Esophagus muscularis mucosa (tissue), 4 donors: ENCODE measurements at regions not wholly inside any gene's neighbourhood (a gene's known extent, or its start where the extent isn't known, plus 50 kb on each side); places are given as distances from the start of the nearest gene placed in this dataset.

Experiments used
- DNase-seq: peaks from one replicate; pipeline ENCODE4 v3.0.0-alpha.2; 2017; ENCODE audit errors: extremely low spot score
- H3K27ac ChIP-seq, 4 donors: fragments of 200-600 bp; sonication (generic); replicated peaks in 1 of 4; 1 replicate in 3 of 4; 2 replicates in 1 of 4; pipeline ENCODE4 v1.5.1; 2016 to 2019; ENCODE audit warnings: mild to moderate bottlenecking in 1 of 4
- H3K27me3 ChIP-seq, 4 donors: fragments of 200-600 bp; sonication (generic); one replicate each; pipeline versions ENCODE4 v1.5.1 to v1.6.0; 2016 to 2019
- H3K36me3 ChIP-seq, 4 donors: fragments of 200-600 bp; sonication (generic); one replicate each; pipeline ENCODE4 v1.5.1; 2016 to 2019
- H3K4me1 ChIP-seq, 4 donors: fragments of 200-600 bp; sonication (generic); one replicate each; pipeline ENCODE4 v1.5.1; 2016 to 2019
- H3K4me3 ChIP-seq, 4 donors: fragments of 200-600 bp; sonication (generic); 1 replicate in 2 of 4; 2 replicates in 2 of 4; pipeline ENCODE4 v1.5.1; 2016 to 2019; ENCODE audit warnings: mild to moderate bottlenecking in 4 of 4, moderate library complexity in 1 of 4
- H3K9me3 ChIP-seq, 4 donors: fragments of 200-600 bp; sonication (generic); 1 replicate in 3 of 4; 2 replicates in 1 of 4; pipeline ENCODE4 v1.5.1; 2016 to 2019
- CTCF ChIP-seq, 3 experiments: fragments of 200-600 bp in 2 of 3; fragments of 450-650 bp in 1 of 3; sonication (generic) in 2 of 3; IDR thresholded peaks; one replicate each; pipeline ENCODE4 v1.5.1; 2017 to 2019; ENCODE audit warnings: antibody characterized with exemption in 3 of 3, mild to moderate bottlenecking in 2 of 3, moderate library complexity in 1 of 3
- EP300 ChIP-seq: sonication (generic); formaldehyde crosslinking; IDR thresholded peaks from one replicate; pipeline ENCODE4 v1.6.1; 2017; ENCODE audit warnings: antibody characterized with exemption
- POLR2A ChIP-seq: fragments of 450-650 bp; IDR thresholded peaks from one replicate; pipeline ENCODE4 v1.6.1; 2017; ENCODE audit warnings: antibody characterized with exemption, moderate library complexity, mild to moderate bottlenecking, low read depth
- POLR2AphosphoS5 ChIP-seq, 2 donors: sonication (generic); formaldehyde crosslinking; IDR thresholded peaks; one replicate each; pipeline ENCODE4 v1.6.1; 2017; ENCODE audit warnings: antibody characterized with exemption in 2 of 2
- WGBS: methylation state at CpG from one replicate; pipeline ENCODE4 v1.1.5; 2018; 5-methylcytosine and 5-hydroxymethylcytosine counted together
- intact Hi-C: fragments of 100-400 bp; cut with DNase I; formaldehyde crosslinking; loops from one replicate; pipeline ENCODE4 v1.15.1; 2023

GRCh38 chr20:39188266-39188765 lies 226.2 kb downstream of the DHX35 start:
- Histone ChIP-seq H3K36me3 (no peaks in the 10 kb centered on the region), H3K4me1 (no peaks in the 10 kb centered on the region), H3K4me3 (no peak overlapping the region), H3K27me3 (no peaks in the 10 kb centered on the region), H3K27ac (no peak overlapping the region), H3K9me3 (peaks cover 0 to 20% (median 9%) of the 10 kb centered on the region in 4 donors)
- TF ChIP-seq POLR2AphosphoS5 (IDR thresholded peaks at IDR 0.05) (no peak), POLR2A (no peak), CTCF (IDR thresholded peaks at IDR 0.05) (no peak), EP300 (no peak)
- no peak for DNase-seq
- intact Hi-C loops: no loop called here

- TF ChIP-seq POLR2A (no peak), CTCF (IDR thresholded peaks at IDR 0.05) (no peak), EP300 (no peak), POLR2AphosphoS5 (IDR thresholded peaks at IDR 0.05) (no peak)
- WGBS: 64% methylated on average over 2 of the region's 2 CpGs
- no peak overlapping the region for H3K4me3 ChIP-seq
- intact Hi-C loops: no loop called here
- no peak overlapping the region for H3K27ac ChIP-seq
- H3K4me1 ChIP-seq: peaks cover 0 to 7% (median 0%) of the 10 kb centered on the region in 4 donors
- DNase-seq: no peak
- H3K9me3 ChIP-seq: peaks cover 0 to 20% (median 9%) of the 10 kb centered on the region in 4 donors
- no peaks in the 10 kb centered on the region for H3K36me3 ChIP-seq
- no peaks in the 10 kb centered on the region for H3K27me3 ChIP-seq
These were observed 219.3 kb downstream of the DHX35 start for GRCh38 chr20:39181490-39181889.

GRCh38 chr20:39176457-39176856 lies 214.3 kb downstream of the DHX35 start:
- TF ChIP-seq EP300 (no peak), POLR2AphosphoS5 (IDR thresholded peaks at IDR 0.05) (no peak), POLR2A (no peak), CTCF (IDR thresholded peaks at IDR 0.05) (no peak)
- Histone ChIP-seq H3K9me3 (no peaks in the 10 kb centered on the region), H3K4me3 (no peak overlapping the region), H3K27ac (no peak overlapping the region), H3K36me3 (no peaks in the 10 kb centered on the region), H3K27me3 (no peaks in the 10 kb centered on the region), H3K4me1 (peaks cover 0 to 7% (median 0%) of the 10 kb centered on the region in 4 donors)
- intact Hi-C loops: no loop called here
- no peak for DNase-seq
- WGBS: 100% methylated on average over 1 of the region's 2 CpGs

- no peak for DNase-seq
- WGBS: 80% methylated on average over 2 of the region's 2 CpGs
- Histone ChIP-seq H3K4me3 (no peak overlapping the region), H3K27ac (no peak overlapping the region), H3K36me3 (no peaks in the 10 kb centered on the region), H3K27me3 (peaks cover 0 to 7% (median 0%) of the 10 kb centered on the region in 4 donors), H3K4me1 (no peaks in the 10 kb centered on the region), H3K9me3 (no peaks in the 10 kb centered on the region)
- no peak for TF ChIP-seq EP300
- no peak for TF ChIP-seq POLR2A
- TF ChIP-seq CTCF (IDR thresholded peaks at IDR 0.05): no peak
- TF ChIP-seq POLR2AphosphoS5 (IDR thresholded peaks at IDR 0.05): no peak
- intact Hi-C loops: no loop called here
These were observed 208.8 kb downstream of the DHX35 start for GRCh38 chr20:39170896-39171463.

- H3K4me1 ChIP-seq: no peaks in the 10 kb centered on the region
- DNase-seq: no peak
- H3K27me3 ChIP-seq: peaks cover 0 to 7% (median 0%) of the 10 kb centered on the region in 4 donors
- 75% methylated on average over 5 of the region's 6 CpGs for WGBS
- no peak for TF ChIP-seq POLR2A
- TF ChIP-seq CTCF (IDR thresholded peaks at IDR 0.05): no peak
- no peak for TF ChIP-seq POLR2AphosphoS5 (IDR thresholded peaks at IDR 0.05)
- TF ChIP-seq EP300: no peak
- intact Hi-C loops: no loop called here
- H3K9me3 ChIP-seq: no peaks in the 10 kb centered on the region
- no peaks in the 10 kb centered on the region for H3K36me3 ChIP-seq
- no peak overlapping the region for H3K4me3 ChIP-seq
- H3K27ac ChIP-seq: no peak overlapping the region
These were observed 203.0 kb downstream of the DHX35 start for GRCh38 chr20:39165099-39165498.
